GM12892 (cell line): ENCODE measurements at regions not wholly inside any gene's neighbourhood (a gene's known extent, or its start where the extent isn't known, plus 50 kb on each side); places are given as distances from the start of the nearest gene placed in this dataset.

ENCODE experiments used
- POLR2A ChIP-seq: IDR thresholded peaks from 2 replicates; pipeline ENCODE4 v1.6.1; 2011; ENCODE audit warnings: low read depth, low read length, control low read depth
- POLR2AphosphoS5 ChIP-seq: IDR thresholded peaks from 2 replicates; pipeline ENCODE4 v1.6.1; 2011; ENCODE audit warnings: low read depth, low read length, control low read depth
- TAF1 ChIP-seq: IDR thresholded peaks from 2 replicates; pipeline ENCODE4 v1.6.1; 2011; ENCODE audit warnings: low read depth, mild to moderate bottlenecking, control low read depth, low read length, borderline replicate concordance

- TF ChIP-seq POLR2AphosphoS5: no peak
- no peak for TF ChIP-seq TAF1
- TF ChIP-seq POLR2A: no peak
These were observed 192.6 kb upstream of the SALL4 start for GRCh38 chr20:51994751-51995417.
